ENCODE measurements at regions not wholly inside any gene's neighbourhood (a gene's known extent, or its start where the extent isn't known, plus 50 kb on each side); places are given as distances from the start of the nearest gene placed in this dataset.
A peak's percentile ranks its signal among the peaks of the same experiment; 100 is the strongest.

DNA sequence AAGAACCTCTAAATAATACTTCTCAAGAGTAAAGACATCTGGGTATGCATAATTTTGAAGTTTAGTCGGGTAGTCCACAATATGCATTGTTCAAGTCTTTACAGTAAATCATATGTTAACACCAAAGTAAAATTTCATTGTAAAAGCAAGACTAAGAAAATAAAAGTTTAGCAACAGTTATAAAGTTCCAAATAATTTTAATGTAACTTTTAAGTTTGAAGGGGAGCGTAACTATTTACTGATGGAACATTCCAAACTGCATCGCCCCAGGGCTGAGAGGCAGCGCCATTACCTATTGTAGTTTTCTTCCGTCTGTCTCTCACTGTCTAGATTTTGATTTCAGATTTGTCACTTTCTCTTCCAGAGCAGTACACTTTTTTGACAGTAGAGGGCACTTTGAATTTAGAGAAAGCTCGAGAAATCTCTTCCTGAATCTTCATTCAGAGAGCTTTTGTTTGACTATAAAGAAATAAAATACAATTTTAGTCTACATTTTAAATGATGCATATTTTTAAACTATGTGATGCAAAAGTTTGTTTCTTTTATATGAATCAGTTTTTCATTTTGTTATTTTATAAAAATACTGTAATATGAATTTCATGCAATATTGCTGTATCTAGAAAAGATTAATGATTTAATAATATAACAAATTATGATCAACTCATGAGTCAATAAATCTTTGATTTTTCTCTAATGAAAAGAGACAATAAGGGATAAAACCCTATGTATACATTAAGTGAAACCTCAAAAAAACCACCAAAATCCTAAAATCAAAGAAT lies 389.8 kb downstream of the FIGN start:
- ATAC-seq, result no peak
- H3K27ac ChIP-seq, result no peak overlapping the region
- H3K36me3 ChIP-seq, result no peaks in the 10 kb centered on the region
- intact Hi-C loops (cut with DNase I), result no loop called here
- peaks cover 4% of the 10 kb centered on the region for H3K4me1 ChIP-seq
- DNase-seq, result no peak
- no peak overlapping the region for H3K4me3 ChIP-seq
- H3K9me3 ChIP-seq, result no peaks in the 10 kb centered on the region
- TF ChIP-seq, protein P1, sequence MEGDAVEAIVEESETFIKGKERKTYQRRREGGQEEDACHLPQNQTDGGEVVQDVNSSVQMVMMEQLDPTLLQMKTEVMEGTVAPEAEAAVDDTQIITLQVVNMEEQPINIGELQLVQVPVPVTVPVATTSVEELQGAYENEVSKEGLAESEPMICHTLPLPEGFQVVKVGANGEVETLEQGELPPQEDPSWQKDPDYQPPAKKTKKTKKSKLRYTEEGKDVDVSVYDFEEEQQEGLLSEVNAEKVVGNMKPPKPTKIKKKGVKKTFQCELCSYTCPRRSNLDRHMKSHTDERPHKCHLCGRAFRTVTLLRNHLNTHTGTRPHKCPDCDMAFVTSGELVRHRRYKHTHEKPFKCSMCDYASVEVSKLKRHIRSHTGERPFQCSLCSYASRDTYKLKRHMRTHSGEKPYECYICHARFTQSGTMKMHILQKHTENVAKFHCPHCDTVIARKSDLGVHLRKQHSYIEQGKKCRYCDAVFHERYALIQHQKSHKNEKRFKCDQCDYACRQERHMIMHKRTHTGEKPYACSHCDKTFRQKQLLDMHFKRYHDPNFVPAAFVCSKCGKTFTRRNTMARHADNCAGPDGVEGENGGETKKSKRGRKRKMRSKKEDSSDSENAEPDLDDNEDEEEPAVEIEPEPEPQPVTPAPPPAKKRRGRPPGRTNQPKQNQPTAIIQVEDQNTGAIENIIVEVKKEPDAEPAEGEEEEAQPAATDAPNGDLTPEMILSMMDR (IDR thresholded peaks at IDR 0.05), result peak; percentile 73
- no peaks in the 10 kb centered on the region for H3K27me3 ChIP-seq (ENCODE audit: low read depth)

GRCh38 chr2:163343316-163343715 lies 392.5 kb downstream of the FIGN start:
- intact Hi-C loops (cut with DNase I), result no loop called here
- no peaks in the 10 kb centered on the region for H3K4me1 ChIP-seq
- H3K27me3 ChIP-seq (ENCODE audit: low read depth), result no peaks in the 10 kb centered on the region
- no peak for ATAC-seq
- no peaks in the 10 kb centered on the region for H3K9me3 ChIP-seq
- DNase-seq, result no peak
- no peak overlapping the region for H3K27ac ChIP-seq
- no peaks in the 10 kb centered on the region for H3K36me3 ChIP-seq
- no peak overlapping the region for H3K4me3 ChIP-seq
- TF ChIP-seq, protein P1 (IDR thresholded peaks at IDR 0.05), result no peak

DNA sequence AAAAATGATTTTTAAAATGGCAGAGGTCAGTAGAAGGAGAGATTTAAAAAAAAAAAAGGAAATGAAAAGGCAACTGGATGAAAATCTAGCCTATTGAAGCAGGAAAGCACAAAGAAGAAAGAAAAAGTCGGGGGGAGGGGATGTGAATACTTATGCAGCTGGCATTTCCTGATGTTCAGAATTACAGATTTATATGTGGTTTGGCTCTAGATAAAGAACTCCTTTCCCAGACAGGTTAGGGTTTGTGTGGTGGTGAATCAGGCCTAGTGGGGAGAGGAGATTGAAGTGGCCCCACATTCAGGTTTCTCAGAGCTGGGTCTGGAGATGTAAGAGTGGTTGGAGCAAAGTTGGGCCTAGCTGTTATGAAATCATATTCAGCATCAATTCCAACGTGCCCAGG lies 394.4 kb downstream of the FIGN start:
- intact Hi-C loops (cut with DNase I), result no loop called here
- Histone ChIP-seq H3K27ac (no peak overlapping the region), H3K4me3 (no peak overlapping the region), H3K4me1 (no peaks in the 10 kb centered on the region), H3K27me3 (ENCODE audit: low read depth) (no peaks in the 10 kb centered on the region), H3K9me3 (no peaks in the 10 kb centered on the region), H3K36me3 (no peaks in the 10 kb centered on the region)
- DNase-seq, result no peak
- TF ChIP-seq, protein P1 (IDR thresholded peaks at IDR 0.05), result no peak
- no peak for ATAC-seq

- Histone ChIP-seq H3K36me3 (no peaks in the 10 kb centered on the region), H3K27ac (no peak overlapping the region), H3K9me3 (no peaks in the 10 kb centered on the region), H3K27me3 (ENCODE audit: low read depth) (no peaks in the 10 kb centered on the region), H3K4me1 (no peaks in the 10 kb centered on the region), H3K4me3 (no peak overlapping the region)
- no peak for DNase-seq
- intact Hi-C loops (cut with DNase I), result no loop called here
- TF ChIP-seq, protein P1 (IDR thresholded peaks at IDR 0.05), result no peak
- ATAC-seq, result no peak
Measured at GRCh38 chr2:163338270-163338669, 397.5 kb downstream of the FIGN start.

DNA sequence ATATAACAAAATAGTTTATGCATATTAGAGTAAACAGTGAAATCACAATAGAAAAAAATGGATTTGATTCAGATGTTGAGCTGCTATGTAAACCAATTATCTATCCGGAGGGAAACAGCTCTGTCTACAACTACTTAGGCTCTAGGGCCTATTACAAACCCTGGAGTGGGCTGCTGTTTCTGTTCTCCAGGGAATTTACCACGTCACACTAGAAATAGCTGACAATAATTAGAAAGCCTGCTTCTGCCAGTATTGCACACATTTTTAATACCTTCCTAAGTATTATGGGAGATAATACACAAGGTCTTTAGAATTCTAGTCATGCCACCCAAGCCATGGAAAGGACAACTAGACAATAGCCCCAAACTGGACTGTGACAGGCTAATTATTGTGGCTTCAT lies 411.1 kb downstream of the FIGN start:
- Histone ChIP-seq H3K36me3 (no peaks in the 10 kb centered on the region), H3K4me3 (no peak overlapping the region), H3K27ac (no peak overlapping the region), H3K4me1 (no peaks in the 10 kb centered on the region), H3K27me3 (ENCODE audit: low read depth) (no peaks in the 10 kb centered on the region), H3K9me3 (no peaks in the 10 kb centered on the region)
- ATAC-seq (no peak), DNase-seq (no peak)
- TF ChIP-seq, protein P1 (IDR thresholded peaks at IDR 0.05), result no peak
- intact Hi-C loops (cut with DNase I), result no loop called here
